ENCODE measurements at regions not wholly inside any gene's neighbourhood (a gene's known extent, or its start where the extent isn't known, plus 50 kb on each side); places are given as distances from the start of the nearest gene placed in this dataset.

DNA sequence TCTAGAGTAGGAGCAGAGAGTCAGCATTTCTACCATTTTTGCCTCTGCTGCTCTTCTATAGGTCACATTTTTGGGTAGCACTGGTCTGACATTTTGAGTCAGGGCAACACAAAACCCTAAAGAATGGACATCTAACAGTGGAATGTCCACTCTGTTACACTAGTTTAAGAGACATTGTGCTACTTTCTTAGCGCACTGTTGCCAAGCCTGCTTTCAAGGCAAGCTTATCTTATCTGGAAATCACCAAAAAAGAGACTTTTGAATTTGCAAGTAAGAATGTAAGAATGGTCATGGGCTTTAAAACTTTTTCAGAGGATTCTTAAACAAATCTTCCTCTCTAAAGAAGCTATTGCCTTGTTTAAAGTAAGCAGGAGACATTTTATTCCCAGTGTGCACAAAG, 73.0 kb upstream of the STARD4 start:
- peaks cover 51% of the 10 kb centered on the region for H3K27me3 Mint-ChIP-seq
- H3K27ac Mint-ChIP-seq (ENCODE audit: low read depth) = no peak overlapping the region
- H3K4me3 Mint-ChIP-seq = no peak overlapping the region

GRCh38 chr5:111584651-111585050, 72.3 kb upstream of the STARD4 start:
- peaks cover 6% of the 10 kb centered on the region for H3K9me3 Mint-ChIP-seq
- no peak overlapping the region for H3K27ac Mint-ChIP-seq (ENCODE audit: low read depth)
- H3K4me3 Mint-ChIP-seq = no peak overlapping the region
- no peaks in the 10 kb centered on the region for H3K36me3 Mint-ChIP-seq (ENCODE audit: insufficient read depth)
- DNase-seq (ENCODE audit: low spot score in 2 of 2) (no peak), ATAC-seq (replicated peaks; ENCODE audit: extremely low read depth, poor library complexity, severe bottlenecking) (no peak)
- peaks cover 51% of the 10 kb centered on the region for H3K27me3 Mint-ChIP-seq
- H3K4me1 Mint-ChIP-seq = no peaks in the 10 kb centered on the region

More for the DNA sequence above, 73.0 kb upstream of the STARD4 start:
- Mint-ChIP-seq H3K9me3 (peaks cover 6% of the 10 kb centered on the region), H3K36me3 (ENCODE audit: insufficient read depth) (no peaks in the 10 kb centered on the region), H3K4me1 (no peaks in the 10 kb centered on the region)
- ATAC-seq (replicated peaks; ENCODE audit: extremely low read depth, poor library complexity, severe bottlenecking) = no peak
- DNase-seq (ENCODE audit: low spot score in 2 of 2) = no peak

GRCh38 chr5:111583758-111584203, 71.4 kb upstream of the STARD4 start:
- no peak overlapping the region for H3K27ac Mint-ChIP-seq (ENCODE audit: low read depth)
- H3K27me3 Mint-ChIP-seq = peaks cover 43% of the 10 kb centered on the region
- peaks cover 6% of the 10 kb centered on the region for H3K9me3 Mint-ChIP-seq
- DNase-seq (ENCODE audit: low spot score in 2 of 2) (no peak), ATAC-seq (replicated peaks; ENCODE audit: extremely low read depth, poor library complexity, severe bottlenecking) (no peak)
- H3K4me3 Mint-ChIP-seq = no peak overlapping the region
- H3K36me3 Mint-ChIP-seq (ENCODE audit: insufficient read depth) = no peaks in the 10 kb centered on the region
- no peaks in the 10 kb centered on the region for H3K4me1 Mint-ChIP-seq

DNA sequence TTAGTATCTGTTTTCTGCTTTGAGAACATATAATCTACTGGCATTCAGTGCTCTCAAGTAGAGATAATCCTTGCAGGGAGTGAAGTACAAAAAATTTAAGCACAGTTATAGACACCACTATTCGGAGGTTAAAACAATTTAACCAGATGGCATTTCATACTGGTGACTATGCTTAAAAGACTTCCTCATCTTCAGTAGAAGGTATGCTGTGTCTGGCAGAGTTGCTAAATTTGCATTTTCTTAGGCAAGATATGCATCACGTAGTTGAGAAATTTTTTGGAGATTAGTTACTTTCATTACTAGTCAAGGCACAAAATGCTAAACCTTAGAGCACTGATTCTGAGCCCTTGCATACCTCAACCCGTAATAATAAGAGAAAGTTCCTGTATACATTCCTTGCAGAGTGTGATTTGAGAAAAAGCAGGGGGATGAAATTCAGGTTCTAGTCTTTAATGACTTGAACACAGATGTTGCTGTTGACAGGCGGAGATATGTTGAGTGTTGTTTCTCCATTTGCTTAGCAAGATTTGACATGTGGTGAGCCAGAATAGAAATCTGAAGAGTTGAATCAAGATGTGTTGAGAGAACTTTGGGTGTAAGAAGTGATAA, 70.8 kb upstream of the STARD4 start:
- no peaks in the 10 kb centered on the region for H3K4me1 Mint-ChIP-seq
- no peaks in the 10 kb centered on the region for H3K9me3 Mint-ChIP-seq
- no peak for DNase-seq (ENCODE audit: low spot score in 2 of 2)

DNA sequence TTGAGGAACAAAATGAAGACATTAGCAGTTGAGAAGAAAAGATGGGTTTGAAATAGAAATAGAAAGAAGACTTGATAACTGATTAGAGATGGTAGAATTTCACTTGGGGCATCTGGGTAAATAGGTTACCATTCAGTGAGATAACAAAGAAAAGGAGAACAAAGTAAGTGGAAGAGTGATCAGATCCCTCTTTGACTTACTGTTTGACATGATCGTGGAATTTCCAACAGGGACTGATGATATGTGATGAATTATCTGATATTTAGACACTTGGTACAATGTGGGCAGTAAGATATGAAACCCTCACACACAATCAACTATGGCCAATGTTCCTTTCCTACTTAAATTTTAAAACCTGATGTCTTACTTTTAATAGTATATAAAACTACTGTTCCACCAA, 70.1 kb upstream of the STARD4 start:
- no peak overlapping the region for H3K27ac Mint-ChIP-seq (ENCODE audit: low read depth)
- H3K4me3 Mint-ChIP-seq = no peak overlapping the region
- no peak for DNase-seq (ENCODE audit: low spot score in 2 of 2)
- H3K27me3 Mint-ChIP-seq = peaks cover 32% of the 10 kb centered on the region
- H3K36me3 Mint-ChIP-seq (ENCODE audit: insufficient read depth) = no peaks in the 10 kb centered on the region
- H3K9me3 Mint-ChIP-seq = no peaks in the 10 kb centered on the region
- no peak for ATAC-seq (replicated peaks; ENCODE audit: extremely low read depth, poor library complexity, severe bottlenecking)
- no peaks in the 10 kb centered on the region for H3K4me1 Mint-ChIP-seq

More for the DNA sequence above, 70.8 kb upstream of the STARD4 start:
- Mint-ChIP-seq H3K4me3 (no peak overlapping the region), H3K27me3 (peaks cover 36% of the 10 kb centered on the region), H3K36me3 (ENCODE audit: insufficient read depth) (no peaks in the 10 kb centered on the region), H3K27ac (ENCODE audit: low read depth) (no peak overlapping the region)
- ATAC-seq (replicated peaks; ENCODE audit: extremely low read depth, poor library complexity, severe bottlenecking) = no peak

DNA sequence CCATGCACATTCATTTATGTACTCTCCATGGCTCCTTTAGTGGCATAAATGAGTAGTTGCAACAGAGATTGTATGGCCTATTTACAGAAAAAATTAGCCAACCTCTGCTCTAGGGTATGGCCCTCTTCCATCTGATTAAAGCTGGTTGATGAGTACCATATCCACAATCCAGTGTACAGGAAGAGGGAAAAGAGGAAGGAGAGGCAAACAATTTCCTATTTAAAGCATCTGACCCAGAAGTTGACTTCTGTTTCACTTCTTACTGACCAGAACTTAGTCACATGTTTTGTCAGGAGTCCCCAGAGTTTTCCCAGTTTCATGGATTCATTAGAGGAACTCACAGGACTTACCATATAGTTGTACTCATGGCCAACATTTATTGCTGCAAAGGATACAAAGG, 68.6 kb upstream of the STARD4 start:
- no peak overlapping the region for H3K4me3 Mint-ChIP-seq
- no peak overlapping the region for H3K27ac Mint-ChIP-seq (ENCODE audit: low read depth)
- peaks cover 32% of the 10 kb centered on the region for H3K27me3 Mint-ChIP-seq
- H3K9me3 Mint-ChIP-seq = no peaks in the 10 kb centered on the region
- no peaks in the 10 kb centered on the region for H3K4me1 Mint-ChIP-seq
- DNase-seq (ENCODE audit: low spot score in 2 of 2) = no peak
- no peak for ATAC-seq (replicated peaks; ENCODE audit: extremely low read depth, poor library complexity, severe bottlenecking)
- no peaks in the 10 kb centered on the region for H3K36me3 Mint-ChIP-seq (ENCODE audit: insufficient read depth)

GRCh38 chr5:111574311-111574710, 62.0 kb upstream of the STARD4 start:
- Mint-ChIP-seq H3K4me3 (no peak overlapping the region), H3K4me1 (no peaks in the 10 kb centered on the region), H3K27me3 (peaks cover 36% of the 10 kb centered on the region), H3K27ac (ENCODE audit: low read depth) (no peak overlapping the region), H3K36me3 (ENCODE audit: insufficient read depth) (no peaks in the 10 kb centered on the region), H3K9me3 (no peaks in the 10 kb centered on the region)
- no peak for DNase-seq (ENCODE audit: low spot score in 2 of 2)
- ATAC-seq (replicated peaks; ENCODE audit: extremely low read depth, poor library complexity, severe bottlenecking) = no peak

GRCh38 chr5:111572561-111572960, 60.2 kb upstream of the STARD4 start:
- Mint-ChIP-seq H3K36me3 (ENCODE audit: insufficient read depth) (no peaks in the 10 kb centered on the region), H3K27me3 (peaks cover 36% of the 10 kb centered on the region), H3K9me3 (no peaks in the 10 kb centered on the region), H3K27ac (ENCODE audit: low read depth) (no peak overlapping the region), H3K4me1 (no peaks in the 10 kb centered on the region), H3K4me3 (no peak overlapping the region)
- no peak for ATAC-seq (replicated peaks; ENCODE audit: extremely low read depth, poor library complexity, severe bottlenecking)
- no peak for DNase-seq (ENCODE audit: low spot score in 2 of 2)

DNA sequence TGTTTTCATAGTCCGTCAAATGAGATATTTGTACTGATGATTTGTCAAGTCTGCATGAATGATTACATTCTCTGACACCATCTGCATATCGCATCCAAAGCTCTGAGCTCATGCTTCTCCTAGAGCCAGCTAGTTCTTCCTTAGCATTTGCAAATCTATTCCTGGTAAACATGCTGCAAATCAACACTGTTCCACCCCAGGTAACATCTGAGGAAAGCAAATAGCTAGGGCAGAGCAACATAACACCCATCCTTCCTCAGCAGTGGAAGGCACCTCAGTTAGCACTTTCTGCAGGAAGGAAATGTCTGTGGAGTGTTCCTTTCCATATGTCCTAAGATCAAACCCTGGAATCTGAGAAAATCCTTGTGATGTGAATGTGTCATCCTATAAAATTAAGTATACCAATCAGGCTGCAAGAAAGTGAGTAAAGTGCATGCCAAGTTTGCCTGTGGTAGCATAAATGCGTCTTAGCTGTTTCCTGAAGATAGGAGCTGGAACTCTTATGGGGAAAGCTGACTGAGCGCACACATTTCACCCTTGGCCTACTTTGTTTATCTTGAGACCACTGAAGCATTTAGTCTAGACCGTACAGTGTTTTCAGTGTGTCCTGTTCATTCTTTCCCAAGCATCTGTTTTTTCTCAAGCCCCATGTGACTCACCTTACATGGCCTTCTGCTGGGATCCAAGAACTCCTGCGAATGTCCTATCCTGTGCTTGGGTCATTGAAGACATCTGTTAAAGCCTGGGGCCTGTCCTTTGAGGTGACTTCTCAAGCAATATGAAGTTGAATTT, 50.9 kb upstream of the STARD4 start:
- no peak overlapping the region for H3K27ac Mint-ChIP-seq (ENCODE audit: low read depth)
- peaks cover 47% of the 10 kb centered on the region for H3K27me3 Mint-ChIP-seq
- no peak for DNase-seq (ENCODE audit: low spot score in 2 of 2)
- no peak for ATAC-seq (replicated peaks; ENCODE audit: extremely low read depth, poor library complexity, severe bottlenecking)
- H3K4me3 Mint-ChIP-seq = no peak overlapping the region
- no peaks in the 10 kb centered on the region for H3K36me3 Mint-ChIP-seq (ENCODE audit: insufficient read depth)
- no peaks in the 10 kb centered on the region for H3K4me1 Mint-ChIP-seq
- peaks cover 6% of the 10 kb centered on the region for H3K9me3 Mint-ChIP-seq

DNA sequence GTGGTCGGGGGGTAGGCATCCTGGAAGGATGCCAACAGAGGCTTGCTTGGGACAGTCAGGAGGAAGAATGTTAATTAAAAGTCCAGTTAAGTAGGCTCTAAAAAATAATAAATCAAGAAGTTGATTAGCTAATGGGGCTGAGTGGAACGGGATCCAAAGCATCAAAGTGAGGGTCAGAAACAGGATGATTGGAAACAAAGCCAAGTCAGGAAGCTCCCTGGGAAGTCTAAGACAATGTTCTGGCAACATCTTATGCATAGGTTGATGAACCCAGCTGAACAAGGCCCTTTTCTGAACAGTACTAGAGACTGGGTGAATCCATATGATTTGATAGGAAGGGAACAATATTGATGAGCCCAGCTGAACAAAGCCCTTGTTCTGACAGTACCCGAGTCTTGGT, 50.2 kb upstream of the STARD4 start:
- Mint-ChIP-seq H3K27me3 (peaks cover 54% of the 10 kb centered on the region), H3K36me3 (ENCODE audit: insufficient read depth) (no peaks in the 10 kb centered on the region), H3K4me1 (no peaks in the 10 kb centered on the region), H3K27ac (ENCODE audit: low read depth) (no peak overlapping the region), H3K9me3 (peaks cover 6% of the 10 kb centered on the region), H3K4me3 (no peak overlapping the region)
- DNase-seq (ENCODE audit: low spot score in 2 of 2) = no peak
- ATAC-seq (replicated peaks; ENCODE audit: extremely low read depth, poor library complexity, severe bottlenecking) = no peak
